HG03280 (cell line): ENCODE measurements at regions not wholly inside any gene's neighbourhood (a gene's known extent, or its start where the extent isn't known, plus 50 kb on each side); places are given as distances from the start of the nearest gene placed in this dataset.
"Not testable (repeated sequence)": the region's sequence is repeated elsewhere in the genome, so short reads cannot be mapped to it uniquely, and the experiment has no call there.

ENCODE experiments used
- ATAC-seq: cut with Tn5 transposase; IDR thresholded peaks from one replicate; pipeline ENCODE4 v1.9.1; 2021; ENCODE audit warnings: mild to moderate bottlenecking, moderate library complexity; ENCODE audit not compliant: unreplicated experiment

GRCh38 chr10:80938903-80939302 lies 401.2 kb downstream of the SH2D4B start:
- ATAC-seq, result no peak

- peak; percentile 73 for ATAC-seq
These were observed 407.7 kb downstream of the SH2D4B start for GRCh38 chr10:80945264-80945880.

GRCh38 chr10:80946073-80946472 lies 408.4 kb downstream of the SH2D4B start:
- ATAC-seq, result no peak

- ATAC-seq, result no peak
These were observed 409.4 kb downstream of the SH2D4B start for GRCh38 chr10:80946957-80947726.

- no peak for ATAC-seq
These were observed 412.1 kb downstream of the SH2D4B start for GRCh38 chr10:80949785-80950184.

- no peak for ATAC-seq
These were observed 414.7 kb downstream of the SH2D4B start for GRCh38 chr10:80952436-80952835.

GRCh38 chr10:80957161-80957560 lies 419.5 kb downstream of the SH2D4B start:
- no peak for ATAC-seq

- ATAC-seq, result no peak
These were observed 426.5 kb downstream of the SH2D4B start for GRCh38 chr10:80964179-80964578.

- ATAC-seq, result peak; percentile 68
These were observed 427.4 kb downstream of the SH2D4B start for GRCh38 chr10:80964955-80965614.

GRCh38 chr10:80966326-80966986 lies 428.8 kb downstream of the SH2D4B start:
- no peak for ATAC-seq

GRCh38 chr10:80967357-80967756 lies 429.7 kb downstream of the SH2D4B start:
- ATAC-seq, result not testable (repeated sequence)

GRCh38 chr10:80968903-80969302 lies 431.2 kb downstream of the SH2D4B start:
- no peak for ATAC-seq

- ATAC-seq, result no peak
These were observed 433.8 kb downstream of the SH2D4B start for GRCh38 chr10:80971461-80971860.

- no peak for ATAC-seq
These were observed 439.0 kb downstream of the SH2D4B start for GRCh38 chr10:80976658-80977057.

GRCh38 chr10:80985102-80985501 lies 447.4 kb downstream of the SH2D4B start:
- no peak for ATAC-seq

- no peak for ATAC-seq
These were observed 448.9 kb downstream of the SH2D4B start for GRCh38 chr10:80986596-80986995.

- no peak for ATAC-seq
These were observed 451.1 kb downstream of the SH2D4B start for GRCh38 chr10:80988755-80989154.

GRCh38 chr10:80996615-80997193 lies 459.0 kb downstream of the SH2D4B start:
- ATAC-seq, result no peak

GRCh38 chr10:81000781-81001180 lies 463.1 kb downstream of the SH2D4B start:
- ATAC-seq, result no peak

- no peak for ATAC-seq
These were observed 464.7 kb downstream of the SH2D4B start for GRCh38 chr10:81002382-81002781.

GRCh38 chr10:81007872-81008271 lies 470.2 kb downstream of the SH2D4B start:
- no peak for ATAC-seq
